Upper lobe of right lung (tissue), 1 donor: ENCODE measurements at regions not wholly inside any gene's neighbourhood (a gene's known extent, or its start where the extent isn't known, plus 50 kb on each side); places are given as distances from the start of the nearest gene placed in this dataset.
A peak's percentile ranks its signal among the peaks of the same experiment; 100 is the strongest.

Experiments used
- ATAC-seq: fragments of 200-7000 bp; cut with Tn5 transposase; one replicate; pipeline ENCODE4 v1.9.1; 2020; ENCODE audit warnings: mild to moderate bottlenecking, moderate library complexity
- DNase-seq: peaks from one replicate; pipeline ENCODE4 v3.0.0-alpha.2; 2020
- H3K27ac ChIP-seq: fragments of 200-600 bp; one replicate; pipeline ENCODE4 v1.8.0; 2022
- H3K27me3 ChIP-seq: fragments of 200-600 bp; one replicate; pipeline ENCODE4 v1.8.0; 2022; ENCODE audit warnings: mild to moderate bottlenecking
- H3K36me3 ChIP-seq: fragments of 200-600 bp; one replicate; pipeline ENCODE4 v1.8.0; 2022
- H3K4me1 ChIP-seq: fragments of 200-600 bp; one replicate; pipeline ENCODE4 v1.8.0; 2022
- H3K4me3 ChIP-seq: fragments of 200-600 bp; one replicate; pipeline ENCODE4 v1.8.0; 2022; ENCODE audit warnings: mild to moderate bottlenecking
- H3K9me3 ChIP-seq: fragments of 200-600 bp; one replicate; pipeline ENCODE4 v1.8.0; 2022
- intact Hi-C: fragments of 100-400 bp; cut with DNase I; formaldehyde crosslinking; loops from one replicate; pipeline ENCODE4 v1.11.0; 2022
- TF ChIP-seq, protein P1 (sequence below): fragments of 200-600 bp; IDR thresholded peaks from one replicate; pipeline ENCODE4 v1.8.0; 2022; ENCODE audit warnings: antibody characterized with exemption
- donor health status: DM: no; HTN: yes; CAD: no; lungs with severe emphysema.

GRCh38 chr15:69648212-69648611, 195.6 kb downstream of the RPLP1 start:
- Histone ChIP-seq H3K9me3 (no peaks in the 10 kb centered on the region), H3K27me3 (peaks cover 16% of the 10 kb centered on the region), H3K36me3 (no peaks in the 10 kb centered on the region), H3K4me3 (no peak overlapping the region), H3K4me1 (no peaks in the 10 kb centered on the region), H3K27ac (no peak overlapping the region)
- no peak for DNase-seq
- intact Hi-C loops, result no loop called here
- no peak for ATAC-seq
- TF ChIP-seq, protein P1, sequence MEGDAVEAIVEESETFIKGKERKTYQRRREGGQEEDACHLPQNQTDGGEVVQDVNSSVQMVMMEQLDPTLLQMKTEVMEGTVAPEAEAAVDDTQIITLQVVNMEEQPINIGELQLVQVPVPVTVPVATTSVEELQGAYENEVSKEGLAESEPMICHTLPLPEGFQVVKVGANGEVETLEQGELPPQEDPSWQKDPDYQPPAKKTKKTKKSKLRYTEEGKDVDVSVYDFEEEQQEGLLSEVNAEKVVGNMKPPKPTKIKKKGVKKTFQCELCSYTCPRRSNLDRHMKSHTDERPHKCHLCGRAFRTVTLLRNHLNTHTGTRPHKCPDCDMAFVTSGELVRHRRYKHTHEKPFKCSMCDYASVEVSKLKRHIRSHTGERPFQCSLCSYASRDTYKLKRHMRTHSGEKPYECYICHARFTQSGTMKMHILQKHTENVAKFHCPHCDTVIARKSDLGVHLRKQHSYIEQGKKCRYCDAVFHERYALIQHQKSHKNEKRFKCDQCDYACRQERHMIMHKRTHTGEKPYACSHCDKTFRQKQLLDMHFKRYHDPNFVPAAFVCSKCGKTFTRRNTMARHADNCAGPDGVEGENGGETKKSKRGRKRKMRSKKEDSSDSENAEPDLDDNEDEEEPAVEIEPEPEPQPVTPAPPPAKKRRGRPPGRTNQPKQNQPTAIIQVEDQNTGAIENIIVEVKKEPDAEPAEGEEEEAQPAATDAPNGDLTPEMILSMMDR, result no peak

- peaks cover 21% of the 10 kb centered on the region for H3K27me3 ChIP-seq
- intact Hi-C loops, result no loop called here
- ATAC-seq, result peak; percentile 37
- TF ChIP-seq, protein P1, result no peak
- no peaks in the 10 kb centered on the region for H3K4me1 ChIP-seq
- H3K9me3 ChIP-seq, result no peaks in the 10 kb centered on the region
- no peaks in the 10 kb centered on the region for H3K36me3 ChIP-seq
- no peak overlapping the region for H3K4me3 ChIP-seq
- DNase-seq, result no peak
- H3K27ac ChIP-seq, result no peak overlapping the region
These were observed 196.4 kb downstream of the RPLP1 start for GRCh38 chr15:69648775-69649735.

GRCh38 chr15:69652293-69652692, 199.7 kb downstream of the RPLP1 start:
- DNase-seq, result no peak
- intact Hi-C loops, result no loop called here
- Histone ChIP-seq H3K4me3 (no peak overlapping the region), H3K9me3 (no peaks in the 10 kb centered on the region), H3K4me1 (no peaks in the 10 kb centered on the region), H3K27ac (no peak overlapping the region), H3K27me3 (peaks cover 28% of the 10 kb centered on the region), H3K36me3 (no peaks in the 10 kb centered on the region)
- TF ChIP-seq, protein P1, result no peak
- ATAC-seq, result peak; percentile 51

DNA sequence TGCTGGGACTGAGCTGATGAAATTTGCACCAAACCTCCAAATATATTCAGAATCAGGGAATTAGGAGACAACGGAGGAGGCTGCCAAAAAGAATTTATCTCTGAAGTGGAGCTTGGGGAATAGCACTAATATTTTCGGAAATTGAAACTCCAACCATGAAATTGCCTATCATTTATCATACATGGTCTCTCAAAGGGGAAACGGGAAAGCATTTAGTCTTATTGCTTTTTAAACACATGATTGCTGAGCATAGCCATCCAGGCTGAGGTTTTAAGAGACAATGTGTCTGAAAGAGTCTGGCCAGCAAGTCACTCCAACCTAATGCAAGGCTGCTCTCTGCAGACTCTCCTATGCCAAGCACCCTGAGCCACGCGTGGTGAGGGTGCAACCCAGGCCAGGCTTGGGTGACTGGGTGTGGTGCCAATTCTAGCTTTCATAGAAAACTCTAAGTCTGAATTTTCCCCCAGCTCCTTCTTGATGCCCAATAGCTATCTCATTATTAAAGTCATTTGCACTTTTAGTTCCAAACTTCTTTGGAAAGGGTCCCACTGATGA, 200.2 kb downstream of the RPLP1 start:
- ATAC-seq (no peak), DNase-seq (no peak)
- H3K27ac ChIP-seq, result no peak overlapping the region
- H3K9me3 ChIP-seq, result no peaks in the 10 kb centered on the region
- no peaks in the 10 kb centered on the region for H3K4me1 ChIP-seq
- H3K27me3 ChIP-seq, result peaks cover 28% of the 10 kb centered on the region
- intact Hi-C loops, result no loop called here
- H3K4me3 ChIP-seq, result no peak overlapping the region
- TF ChIP-seq, protein P1, result no peak
- H3K36me3 ChIP-seq, result no peaks in the 10 kb centered on the region

DNA sequence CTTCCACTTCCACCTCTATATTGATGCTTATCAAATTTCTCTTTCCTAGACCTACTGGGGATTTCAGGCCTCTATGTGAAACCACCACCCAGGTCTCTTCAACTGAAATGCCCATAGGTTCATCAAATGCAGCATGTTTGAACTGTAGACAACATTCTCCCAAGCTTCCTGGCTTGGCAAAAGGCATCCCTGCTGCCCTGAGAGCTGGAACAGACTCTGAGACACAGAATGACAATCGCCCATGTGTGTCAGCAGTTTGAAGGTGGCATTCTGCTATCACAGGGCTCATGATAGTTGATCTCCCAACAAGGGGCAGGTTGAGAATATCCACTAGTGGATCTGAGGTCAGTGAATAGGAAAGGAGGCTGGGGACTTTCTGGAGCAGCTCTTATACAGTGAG, 200.7 kb downstream of the RPLP1 start:
- no peak for ATAC-seq

More for the DNA sequence above, 200.7 kb downstream of the RPLP1 start:
- Histone ChIP-seq H3K4me3 (no peak overlapping the region), H3K27me3 (peaks cover 28% of the 10 kb centered on the region), H3K9me3 (no peaks in the 10 kb centered on the region), H3K4me1 (no peaks in the 10 kb centered on the region), H3K36me3 (no peaks in the 10 kb centered on the region), H3K27ac (no peak overlapping the region)
- DNase-seq, result no peak
- intact Hi-C loops, result no loop called here
- TF ChIP-seq, protein P1, result no peak
